ENCODE measurements at regions not wholly inside any gene's neighbourhood (a gene's known extent, or its start where the extent isn't known, plus 50 kb on each side); places are given as distances from the start of the nearest gene placed in this dataset.
"Not testable (repeated sequence)": the region's sequence is repeated elsewhere in the genome, so short reads cannot be mapped to it uniquely, and the experiment has no call there.

GRCh38 chr16:50448522-50448921 is 79.7 kb upstream of the BRD7 start:
- H3K4me3 ChIP-seq = no peak overlapping the region
- TF ChIP-seq CTCF (IDR thresholded peaks at IDR 0.05) = no peak
- no peak for DNase-seq
- no peaks in the 10 kb centered on the region for H3K4me1 ChIP-seq (ENCODE audit: low read depth)
- no peaks in the 10 kb centered on the region for H3K9me3 ChIP-seq
- intact Hi-C loops (cut with DNase I, micrococcal nuclease) = no loop called here
- no peaks in the 10 kb centered on the region for H3K36me3 ChIP-seq (ENCODE audit: low read depth)
- ATAC-seq = peak; percentile 19

- DNase-seq; H3K4me3 ChIP-seq; intact Hi-C loops (cut with DNase I, micrococcal nuclease); H3K36me3 ChIP-seq (ENCODE audit: low read depth); ATAC-seq; H3K4me1 ChIP-seq (ENCODE audit: low read depth); H3K9me3 ChIP-seq: not testable (repeated sequence)
Observed at GRCh38 chr16:50447386-50447785, 78.6 kb upstream of the BRD7 start.

- ATAC-seq = no peak
Observed at GRCh38 chr16:50446861-50447260, 78.1 kb upstream of the BRD7 start.

GRCh38 chr16:50445621-50446555 is 77.1 kb upstream of the BRD7 start:
- DNase-seq (no peak), ATAC-seq (no peak)
- Histone ChIP-seq H3K9me3 (peaks cover 15% of the 10 kb centered on the region), H3K36me3 (ENCODE audit: low read depth) (no peaks in the 10 kb centered on the region), H3K4me1 (ENCODE audit: low read depth) (no peaks in the 10 kb centered on the region), H3K4me3 (no peak overlapping the region)
- TF ChIP-seq CTCF (IDR thresholded peaks at IDR 0.05) = no peak
- intact Hi-C loops (cut with DNase I, micrococcal nuclease) = no loop called here

More at GRCh38 chr16:50446861-50447260, 78.1 kb upstream of the BRD7 start:
- Histone ChIP-seq H3K9me3 (peaks cover 7% of the 10 kb centered on the region), H3K4me1 (ENCODE audit: low read depth) (no peaks in the 10 kb centered on the region), H3K4me3 (no peak overlapping the region), H3K36me3 (ENCODE audit: low read depth) (no peaks in the 10 kb centered on the region)
- DNase-seq = no peak
- intact Hi-C loops (cut with DNase I, micrococcal nuclease) = no loop called here
- TF ChIP-seq CTCF (IDR thresholded peaks at IDR 0.05) = no peak

- no peak overlapping the region for H3K4me3 ChIP-seq
- DNase-seq (no peak), ATAC-seq (no peak)
- H3K9me3 ChIP-seq = peaks cover 18% of the 10 kb centered on the region
- intact Hi-C loops (cut with DNase I, micrococcal nuclease) = no loop called here
- H3K36me3 ChIP-seq (ENCODE audit: low read depth) = no peaks in the 10 kb centered on the region
- no peak for TF ChIP-seq CTCF (IDR thresholded peaks at IDR 0.05)
- no peaks in the 10 kb centered on the region for H3K4me1 ChIP-seq (ENCODE audit: low read depth)
Observed at GRCh38 chr16:50444526-50444925, 75.7 kb upstream of the BRD7 start.

- intact Hi-C loops (cut with DNase I, micrococcal nuclease) = no loop called here
- ATAC-seq (no peak), DNase-seq (no peak)
- Histone ChIP-seq H3K4me3 (no peak overlapping the region), H3K4me1 (ENCODE audit: low read depth) (no peaks in the 10 kb centered on the region), H3K36me3 (ENCODE audit: low read depth) (no peaks in the 10 kb centered on the region), H3K9me3 (peaks cover 25% of the 10 kb centered on the region)
- no peak for TF ChIP-seq CTCF (IDR thresholded peaks at IDR 0.05)
Observed at GRCh38 chr16:50442221-50442620, 73.4 kb upstream of the BRD7 start.

Data from mucosa of descending colon (tissue), 3 donors.